GM18511 (cell line): ENCODE measurements at regions not wholly inside any gene's neighbourhood (a gene's known extent, or its start where the extent isn't known, plus 50 kb on each side); places are given as distances from the start of the nearest gene placed in this dataset.
A peak's percentile ranks its signal among the peaks of the same experiment; 100 is the strongest.

Experiments
- ATAC-seq: cut with Tn5 transposase; IDR thresholded peaks from one replicate; pipeline ENCODE4 v1.9.1; 2021; ENCODE audit warnings: mild to moderate bottlenecking, moderate library complexity; ENCODE audit not compliant: unreplicated experiment

- no peak for ATAC-seq
Observed at GRCh38 chr2:163200741-163201140, 362.2 kb upstream of the KCNH7 start.

GRCh38 chr2:163198972-163199371 lies 360.4 kb upstream of the KCNH7 start:
- no peak for ATAC-seq

GRCh38 chr2:163198007-163198406 lies 359.4 kb upstream of the KCNH7 start:
- ATAC-seq = no peak

GRCh38 chr2:163191372-163191771 lies 352.8 kb upstream of the KCNH7 start:
- no peak for ATAC-seq

- no peak for ATAC-seq
Observed at GRCh38 chr2:163187995-163188655, 349.6 kb upstream of the KCNH7 start.

- no peak for ATAC-seq
Observed at GRCh38 chr2:163187119-163187518, 348.6 kb upstream of the KCNH7 start.

- ATAC-seq = no peak
Observed at GRCh38 chr2:163185160-163185559, 346.6 kb upstream of the KCNH7 start.

GRCh38 chr2:163182764-163183354 lies 344.3 kb upstream of the KCNH7 start:
- peak; percentile 64 for ATAC-seq

GRCh38 chr2:163177592-163177991 lies 339.0 kb upstream of the KCNH7 start:
- no peak for ATAC-seq

- ATAC-seq = no peak
Observed at GRCh38 chr2:163175294-163175693, 336.7 kb upstream of the KCNH7 start.

GRCh38 chr2:163173591-163173990 lies 335.0 kb upstream of the KCNH7 start:
- no peak for ATAC-seq

GRCh38 chr2:163171786-163172530 lies 333.4 kb upstream of the KCNH7 start:
- ATAC-seq = no peak

GRCh38 chr2:163157891-163158496 lies 319.4 kb upstream of the KCNH7 start:
- ATAC-seq = no peak

GRCh38 chr2:163157411-163157810 lies 318.8 kb upstream of the KCNH7 start:
- no peak for ATAC-seq

GRCh38 chr2:163155925-163156324 lies 317.4 kb upstream of the KCNH7 start:
- no peak for ATAC-seq

- ATAC-seq = peak; percentile 93
Observed at GRCh38 chr2:163155279-163155883, 316.8 kb upstream of the KCNH7 start.

GRCh38 chr2:163142618-163143017 lies 304.1 kb upstream of the KCNH7 start:
- no peak for ATAC-seq

GRCh38 chr2:163138947-163139346 lies 300.4 kb upstream of the KCNH7 start:
- no peak for ATAC-seq

- no peak for ATAC-seq
Observed at GRCh38 chr2:163135256-163135655, 296.7 kb upstream of the KCNH7 start.

GRCh38 chr2:163133602-163134001 lies 295.0 kb upstream of the KCNH7 start:
- no peak for ATAC-seq

- no peak for ATAC-seq
Observed at GRCh38 chr2:163132850-163133249, 294.3 kb upstream of the KCNH7 start.
